Endothelial cell of hepatic sinusoid (primary cell): ENCODE measurements at regions not wholly inside any gene's neighbourhood (a gene's known extent, or its start where the extent isn't known, plus 50 kb on each side); places are given as distances from the start of the nearest gene placed in this dataset.

Experiments
- in situ Hi-C: cut with HindIII; loops from 2 replicates; pipeline ENCODE4 v1.10.0; 2017; ENCODE audit warnings: low sequenced_read_pairs

DNA sequence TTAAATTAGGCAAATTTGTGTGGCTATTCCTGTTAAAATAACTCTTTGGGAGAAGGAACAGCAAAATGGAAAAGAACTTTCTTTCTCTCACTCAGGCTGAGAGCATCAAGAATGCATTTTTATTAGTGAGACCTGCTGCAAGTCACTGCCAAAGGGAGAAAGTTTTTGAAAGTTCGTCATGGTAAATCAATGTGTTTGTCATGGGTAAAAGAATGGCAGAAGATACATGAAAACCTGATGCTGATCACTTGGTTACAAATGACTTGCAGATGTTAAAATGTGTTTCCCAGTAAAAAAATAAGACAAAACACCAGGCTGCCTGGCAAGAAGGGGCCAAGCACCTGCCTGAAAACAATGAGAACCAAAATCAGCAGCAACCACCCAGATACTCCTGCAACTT, 484.7 kb upstream of the NRP1 start:
- in situ Hi-C loops = no loop called here

DNA sequence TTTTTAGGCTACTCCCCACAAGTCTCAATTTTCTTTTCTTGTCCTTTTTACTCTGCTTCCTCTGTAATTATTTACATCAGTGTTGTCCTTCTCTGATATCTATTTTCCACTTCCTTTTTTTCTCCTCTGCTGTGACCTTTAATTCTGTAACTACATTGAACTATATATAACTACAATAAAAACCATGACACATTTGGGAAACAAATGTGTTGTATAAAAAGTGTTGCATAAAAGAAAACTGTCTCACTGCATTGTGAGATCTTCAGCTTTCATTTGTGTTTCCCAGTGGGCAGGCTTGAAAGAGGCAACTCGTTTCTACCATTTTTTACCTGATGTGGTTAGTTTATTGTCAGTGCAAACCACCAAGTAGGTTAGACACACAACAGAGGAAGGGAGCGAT, 483.9 kb upstream of the NRP1 start:
- in situ Hi-C loops = no loop called here

DNA sequence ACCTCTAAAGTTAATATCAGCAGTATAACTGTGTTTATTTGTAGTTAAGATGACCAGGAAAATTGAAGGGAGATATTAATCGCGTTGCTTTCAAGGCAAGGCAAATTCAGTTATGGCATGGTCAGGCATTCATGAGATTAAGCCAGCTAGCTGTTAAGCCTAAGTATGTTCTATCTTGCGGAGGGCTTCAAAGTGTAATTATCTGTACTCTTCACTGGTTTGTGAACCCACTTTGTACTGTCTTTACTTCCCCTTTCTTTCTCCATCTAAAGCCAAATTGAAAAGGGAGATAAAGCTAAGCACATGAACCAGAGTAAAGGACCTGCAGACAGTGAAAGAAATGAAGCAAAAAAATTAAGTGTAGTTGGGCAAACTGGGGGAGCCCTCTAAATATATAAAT, 483.1 kb upstream of the NRP1 start:
- in situ Hi-C loops = no loop called here

- in situ Hi-C loops = no loop called here
These were observed 481.3 kb upstream of the NRP1 start for GRCh38 chr10:33815776-33816175.

GRCh38 chr10:33813871-33814270, 479.4 kb upstream of the NRP1 start:
- in situ Hi-C loops = no loop called here

- in situ Hi-C loops = no loop called here
These were observed 478.9 kb upstream of the NRP1 start for GRCh38 chr10:33813415-33813814.

- in situ Hi-C loops = no loop called here
These were observed 478.1 kb upstream of the NRP1 start for GRCh38 chr10:33812586-33812985.

DNA sequence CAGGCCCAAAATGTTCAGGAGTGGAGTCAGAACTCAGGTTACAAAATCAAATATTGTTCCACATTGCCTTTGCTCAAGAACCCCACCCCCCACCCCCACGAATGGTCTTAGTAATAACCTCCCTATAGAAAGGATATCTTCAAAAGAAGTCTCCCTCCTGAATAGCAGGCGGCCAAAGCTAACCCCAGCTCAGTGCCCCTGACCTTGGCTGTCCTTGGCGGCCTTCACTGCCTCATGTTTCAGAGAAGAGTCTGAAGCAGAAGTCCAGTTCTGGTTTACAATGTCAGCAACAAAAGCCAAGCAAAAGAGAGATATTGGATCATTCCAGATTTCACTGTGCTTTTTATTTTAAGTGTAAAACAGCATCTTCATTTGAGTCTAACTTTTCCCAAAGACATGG, 476.5 kb upstream of the NRP1 start:
- in situ Hi-C loops = no loop called here

- in situ Hi-C loops = no loop called here
These were observed 475.3 kb upstream of the NRP1 start for GRCh38 chr10:33809732-33810131.

GRCh38 chr10:33808475-33808874, 474.0 kb upstream of the NRP1 start:
- in situ Hi-C loops = no loop called here

DNA sequence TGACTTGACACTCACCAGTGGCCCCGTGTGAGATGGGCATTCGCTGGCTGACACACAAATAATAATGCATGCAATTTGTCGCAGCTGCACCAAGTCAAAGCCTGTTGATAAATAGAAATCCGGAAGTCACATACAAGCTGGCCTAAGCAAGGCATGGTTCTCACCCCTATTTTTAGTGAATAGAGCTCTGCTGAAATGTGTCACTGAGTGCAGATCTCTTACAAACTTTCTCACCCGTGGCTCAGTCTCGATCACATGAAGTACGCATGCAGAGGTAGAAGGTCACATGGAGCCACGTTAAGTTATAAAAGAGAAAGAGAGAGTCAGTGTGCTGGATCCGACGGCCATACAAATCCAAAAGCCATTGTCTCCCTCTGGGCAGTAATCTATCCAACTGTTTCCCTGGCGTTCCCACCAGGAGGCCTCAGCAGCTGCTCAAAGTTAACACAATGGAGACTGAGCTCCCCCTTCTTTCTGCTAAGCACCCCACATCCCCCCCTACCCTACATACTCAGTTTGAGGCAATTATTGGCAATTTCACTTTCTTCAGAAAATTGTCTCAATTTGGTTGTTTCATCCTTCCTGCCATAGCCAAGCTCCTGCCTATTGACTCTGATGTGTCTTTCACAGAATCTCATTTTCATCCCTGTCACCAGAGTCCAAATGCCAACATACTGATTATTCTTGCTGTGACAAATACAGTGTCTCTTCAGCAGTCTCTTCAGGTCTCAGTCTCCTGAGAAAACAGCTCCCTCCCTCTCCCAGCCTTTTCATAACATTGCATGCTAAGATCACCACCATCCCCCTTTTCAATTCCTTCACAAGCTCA, 473.3 kb upstream of the NRP1 start:
- in situ Hi-C loops = no loop called here

DNA sequence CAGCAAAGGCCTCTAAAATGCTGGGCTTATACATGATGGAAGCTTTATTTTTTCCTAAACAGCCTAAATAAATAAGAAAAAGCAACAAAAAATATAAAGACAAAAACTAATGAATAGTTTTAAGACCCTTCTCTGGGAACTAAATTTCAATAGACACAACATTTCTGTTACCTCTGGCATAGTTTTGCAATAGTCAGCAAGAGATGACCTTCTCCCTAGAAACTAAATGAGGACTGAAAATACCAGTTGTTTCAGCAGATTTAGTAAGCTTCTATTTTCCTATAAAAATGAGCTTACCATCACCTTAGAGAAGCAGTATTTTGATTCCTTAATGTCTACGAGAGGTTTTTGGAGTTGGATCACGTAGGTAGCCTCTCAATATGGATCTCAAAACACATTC, 471.4 kb upstream of the NRP1 start:
- in situ Hi-C loops = no loop called here

DNA sequence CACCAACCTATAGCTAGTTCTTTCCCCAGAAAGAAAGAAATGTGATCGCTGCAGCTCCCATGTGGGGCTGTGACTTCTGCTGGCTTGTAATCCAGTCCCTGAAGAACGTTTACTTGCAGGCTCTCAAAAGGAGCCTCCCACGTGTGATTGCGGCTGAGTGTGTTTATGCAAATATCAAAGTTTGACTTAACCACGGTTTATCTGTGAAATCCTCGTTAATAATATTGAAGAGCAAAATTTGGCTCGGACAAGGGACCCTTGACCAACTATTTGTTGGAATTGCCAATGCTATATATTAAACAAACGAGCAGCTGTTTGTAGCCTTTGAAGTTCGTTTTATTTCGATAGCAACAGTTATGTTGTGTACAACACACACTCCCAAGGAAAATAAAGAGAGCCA, 470.1 kb upstream of the NRP1 start:
- in situ Hi-C loops = loop anchor here (5.0 kb wide), 1 partner anchor 78 kb away; no protein-coding TSS in a partner anchor

DNA sequence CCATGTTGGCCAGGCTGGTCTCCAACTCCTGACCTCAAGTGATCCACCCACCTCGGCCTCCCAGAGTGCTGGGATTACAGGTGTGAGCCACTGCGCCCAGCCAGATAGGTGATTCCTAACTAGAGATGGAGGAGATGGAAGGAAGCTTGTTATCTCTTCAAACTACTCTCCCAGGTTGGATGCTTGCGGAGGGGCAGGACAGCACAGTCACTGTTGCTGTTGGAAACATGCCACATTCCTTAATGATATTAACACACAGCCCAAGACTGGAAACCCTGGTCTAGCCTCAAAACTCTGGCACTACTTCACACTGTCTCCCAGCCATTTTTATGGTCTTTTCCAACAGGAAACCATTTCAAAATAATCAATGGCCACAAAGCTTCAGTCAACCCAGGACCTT, 468.8 kb upstream of the NRP1 start:
- in situ Hi-C loops = loop anchor here (5.0 kb wide), 1 partner anchor 79 kb away; no protein-coding TSS in a partner anchor

GRCh38 chr10:33802566-33802965, 468.1 kb upstream of the NRP1 start:
- in situ Hi-C loops = loop anchor here (5.0 kb wide), 1 partner anchor 80 kb away; no protein-coding TSS in a partner anchor

- in situ Hi-C loops = loop anchor here (5.0 kb wide), 1 partner anchor 81 kb away; no protein-coding TSS in a partner anchor
These were observed 467.2 kb upstream of the NRP1 start for GRCh38 chr10:33801705-33802104.

- in situ Hi-C loops = loop anchor here (5.0 kb wide), 1 partner anchor 81 kb away; no protein-coding TSS in a partner anchor
These were observed 466.5 kb upstream of the NRP1 start for GRCh38 chr10:33800986-33801385.

DNA sequence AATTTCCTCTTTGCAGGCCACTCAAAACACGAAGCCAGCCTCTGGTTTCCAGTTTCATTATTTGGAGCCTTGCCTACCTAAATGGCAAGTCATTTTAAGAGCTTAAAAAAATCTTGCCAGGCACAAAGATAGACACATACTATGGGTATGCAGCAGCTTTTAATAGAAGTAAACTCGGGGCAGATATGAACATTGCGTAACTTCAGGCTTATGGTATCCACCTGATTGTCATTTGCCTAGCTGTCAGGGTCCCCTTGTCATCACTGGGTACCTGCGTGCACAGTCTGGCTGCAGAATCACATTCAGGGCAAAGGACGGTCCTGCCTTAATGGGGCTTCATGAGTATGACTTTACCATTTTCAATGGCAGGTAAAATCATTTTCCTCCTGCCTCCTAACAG, 466.1 kb upstream of the NRP1 start:
- in situ Hi-C loops = loop anchor here (5.0 kb wide), 1 partner anchor 82 kb away; no protein-coding TSS in a partner anchor

- in situ Hi-C loops = loop anchor here (5.0 kb wide), 1 partner anchor 82 kb away; no protein-coding TSS in a partner anchor
These were observed 465.5 kb upstream of the NRP1 start for GRCh38 chr10:33799944-33800323.

DNA sequence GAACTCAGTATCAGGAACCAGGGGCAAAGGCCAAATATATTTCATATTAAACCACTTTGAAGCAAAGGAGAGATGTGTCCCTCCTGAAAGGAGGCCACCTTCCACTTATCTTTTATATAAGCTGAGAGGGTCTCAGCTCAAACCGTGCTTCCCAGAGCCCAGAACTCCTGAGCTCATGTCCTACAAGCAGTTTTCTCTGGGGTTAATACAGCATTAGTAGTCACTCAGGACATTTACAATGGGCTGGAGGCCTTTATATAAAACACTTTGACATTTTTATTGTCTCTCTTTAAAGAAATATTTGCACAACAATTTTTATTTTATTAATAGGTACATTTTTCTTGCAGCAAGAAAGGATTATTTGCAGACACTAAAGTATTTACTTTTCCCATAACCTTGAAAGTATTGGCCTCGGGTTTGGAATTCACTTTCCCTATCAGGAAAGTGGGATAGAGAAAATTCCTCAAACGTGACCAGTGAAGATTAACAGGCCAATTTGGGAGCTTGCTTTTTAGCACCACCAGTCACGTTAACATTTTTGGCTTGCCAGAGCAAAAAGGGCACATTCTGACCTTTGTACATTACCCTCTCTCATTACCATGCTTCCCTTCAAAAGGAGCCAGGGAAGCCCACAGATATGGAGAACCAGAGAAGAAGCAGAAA, 464.9 kb upstream of the NRP1 start:
- in situ Hi-C loops = no loop called here

DNA sequence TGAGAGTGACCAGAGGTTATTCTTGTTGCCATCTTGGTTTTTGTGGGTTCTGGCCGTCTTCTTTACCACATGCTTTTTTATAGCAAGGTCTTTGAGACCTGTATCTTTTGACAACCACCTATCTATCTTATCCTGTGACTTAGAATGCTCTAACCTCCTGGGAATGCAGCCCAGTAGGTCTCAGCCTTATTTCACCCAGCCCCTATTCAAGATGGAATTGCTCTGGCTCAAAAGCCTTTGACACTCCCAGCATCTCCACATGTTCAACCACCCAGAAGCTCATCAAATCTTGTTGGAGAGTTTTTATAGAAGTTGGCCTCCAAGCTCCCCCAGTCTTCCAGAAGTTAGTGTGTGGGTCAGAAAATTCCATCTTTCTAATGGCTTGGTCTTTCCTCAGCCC, 464.3 kb upstream of the NRP1 start:
- in situ Hi-C loops = no loop called here

DNA sequence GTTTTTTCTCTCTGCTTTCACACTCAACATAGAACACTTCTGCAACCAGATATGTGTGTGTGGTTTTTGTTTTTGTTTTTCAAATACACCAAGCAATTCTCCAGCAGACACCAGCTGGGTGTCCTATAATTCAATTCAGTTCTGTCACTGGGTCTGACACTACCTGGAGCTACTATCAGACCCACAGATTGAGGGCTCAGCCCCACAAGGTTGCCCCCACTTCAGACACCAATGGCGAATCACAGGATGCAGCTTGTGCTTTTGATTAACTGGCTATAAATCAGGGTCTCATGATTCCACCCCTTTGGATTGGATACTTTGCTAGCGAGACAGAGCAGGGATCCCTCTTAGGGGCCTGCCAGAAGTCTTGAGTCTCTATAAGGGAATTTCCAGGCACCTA, 462.2 kb upstream of the NRP1 start:
- in situ Hi-C loops = no loop called here
